ENCODE measurements at regions not wholly inside any gene's neighbourhood (a gene's known extent, or its start where the extent isn't known, plus 50 kb on each side); places are given as distances from the start of the nearest gene placed in this dataset.
"Not testable (repeated sequence)": the region's sequence is repeated elsewhere in the genome, so short reads cannot be mapped to it uniquely, and the experiment has no call there.

DNA sequence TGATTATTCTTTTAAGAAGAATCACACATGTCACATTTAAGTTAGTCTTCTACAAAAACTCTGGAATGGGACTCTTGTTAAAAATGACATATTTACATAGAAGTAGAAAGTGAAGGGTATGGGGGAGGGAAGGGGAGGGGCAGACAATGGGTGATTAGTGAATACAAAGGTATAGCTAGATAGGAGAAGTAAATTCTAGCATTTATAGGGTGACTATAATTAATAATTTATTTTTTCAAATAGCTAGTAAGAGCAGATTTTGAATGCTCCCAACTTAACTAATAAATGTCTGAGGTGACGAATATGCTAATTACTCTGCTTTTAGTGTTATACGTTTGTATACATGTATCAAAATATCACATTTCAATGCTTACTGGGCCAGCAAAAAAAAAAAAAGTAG, 59.4 kb downstream of the BLTP3B start:
- no peak for DNase-seq (ENCODE audit: low spot score)
- in situ Hi-C loops (cut with HindIII; ENCODE audit: low sequenced_read_pairs), result no loop called here

GRCh38 chr12:100078777-100079176, 63.9 kb downstream of the BLTP3B start:
- in situ Hi-C loops (cut with HindIII; ENCODE audit: low sequenced_read_pairs); DNase-seq (ENCODE audit: low spot score): not testable (repeated sequence)

GRCh38 chr12:100077367-100077766, 65.3 kb downstream of the BLTP3B start:
- in situ Hi-C loops (cut with HindIII; ENCODE audit: low sequenced_read_pairs), result no loop called here
- DNase-seq (ENCODE audit: low spot score), result no peak

- DNase-seq (ENCODE audit: low spot score), result no peak
- in situ Hi-C loops (cut with HindIII; ENCODE audit: low sequenced_read_pairs), result no loop called here
Observed at GRCh38 chr12:100075598-100075997, 67.1 kb downstream of the BLTP3B start.

DNA sequence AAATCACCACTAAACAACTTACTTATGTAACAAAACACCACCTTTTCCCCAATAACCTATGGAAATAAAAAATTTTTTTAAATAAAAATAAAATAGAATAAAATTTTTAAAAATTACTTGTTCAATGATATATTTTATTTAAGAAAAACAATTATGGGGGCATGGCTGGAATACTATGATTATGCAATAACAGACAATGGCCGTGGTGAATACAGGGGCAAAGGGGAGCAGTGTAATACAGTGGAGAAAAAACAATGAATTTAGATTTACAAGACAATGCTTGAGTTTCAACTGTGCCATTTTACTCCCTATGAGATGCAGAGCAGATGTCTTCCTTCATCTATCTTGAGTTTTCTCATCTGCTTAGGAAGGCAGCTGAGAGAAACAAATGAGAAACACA, 72.9 kb downstream of the BLTP3B start:
- no peak for DNase-seq (ENCODE audit: low spot score)
- in situ Hi-C loops (cut with HindIII; ENCODE audit: low sequenced_read_pairs), result no loop called here

GRCh38 chr12:100068305-100068704, 74.4 kb downstream of the BLTP3B start:
- DNase-seq (ENCODE audit: low spot score), result no peak
- in situ Hi-C loops (cut with HindIII; ENCODE audit: low sequenced_read_pairs), result no loop called here

GRCh38 chr12:100061814-100062213, 77.1 kb upstream of the ANKS1B start:
- no peak for DNase-seq (ENCODE audit: low spot score)
- in situ Hi-C loops (cut with HindIII; ENCODE audit: low sequenced_read_pairs), result no loop called here

DNA sequence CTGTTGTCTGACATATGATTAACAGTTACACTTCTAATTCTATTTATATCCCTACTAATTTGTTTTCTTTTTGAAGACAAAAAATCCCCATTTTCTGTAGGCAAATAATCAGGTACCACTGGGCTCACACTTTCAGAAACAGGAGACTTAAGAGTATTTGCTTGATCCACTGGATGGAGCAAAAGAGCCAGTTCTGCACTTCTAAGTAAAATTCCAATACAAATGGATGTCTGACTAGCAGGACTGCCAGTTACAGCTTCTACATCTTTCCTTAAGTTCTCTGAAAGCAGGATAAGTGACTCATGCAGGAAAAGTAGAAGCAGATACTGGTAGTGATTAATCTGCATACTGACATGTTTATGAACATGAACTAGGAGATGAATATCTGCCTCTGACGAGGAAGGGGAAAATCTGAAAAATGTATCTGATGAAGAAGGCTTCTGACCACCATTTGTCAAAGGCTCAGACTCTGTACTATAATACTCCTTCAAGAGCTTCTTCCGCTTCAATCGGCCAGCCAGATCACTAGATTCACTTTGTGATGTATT, 73.8 kb upstream of the ANKS1B start:
- peak; percentile 27 for DNase-seq (ENCODE audit: low spot score)
- in situ Hi-C loops (cut with HindIII; ENCODE audit: low sequenced_read_pairs), result no loop called here

DNA sequence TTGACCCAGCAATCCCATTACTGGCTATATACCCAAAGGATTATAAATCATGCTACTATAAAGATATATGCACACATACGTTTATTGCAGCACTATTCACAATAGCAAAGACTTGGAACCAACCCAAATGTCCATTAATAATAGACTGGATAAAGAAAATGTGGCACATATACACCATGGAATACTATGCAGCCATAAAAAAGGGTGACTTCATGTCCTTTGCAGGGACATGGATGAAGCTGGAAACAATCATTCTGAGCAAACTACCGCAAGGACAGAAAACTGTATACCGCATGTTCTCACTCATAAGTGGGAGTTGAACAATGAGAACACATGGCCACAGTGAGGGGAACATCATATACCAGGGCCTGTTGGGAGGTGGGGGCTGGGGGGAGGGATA, 61.5 kb upstream of the ANKS1B start:
- DNase-seq (ENCODE audit: low spot score); in situ Hi-C loops (cut with HindIII; ENCODE audit: low sequenced_read_pairs): not testable (repeated sequence)

GRCh38 chr12:100044266-100044665, 59.5 kb upstream of the ANKS1B start:
- in situ Hi-C loops (cut with HindIII; ENCODE audit: low sequenced_read_pairs), result no loop called here

GRCh38 chr12:100043631-100044030, 58.9 kb upstream of the ANKS1B start:
- no peak for DNase-seq (ENCODE audit: low spot score)
- in situ Hi-C loops (cut with HindIII; ENCODE audit: low sequenced_read_pairs), result no loop called here

More at GRCh38 chr12:100044266-100044665, 59.5 kb upstream of the ANKS1B start:
- no peak for DNase-seq (ENCODE audit: low spot score)

Data from G401 (cell line).